Small intestine (tissue), 7 donors: ENCODE measurements at regions not wholly inside any gene's neighbourhood (a gene's known extent, or its start where the extent isn't known, plus 50 kb on each side); places are given as distances from the start of the nearest gene placed in this dataset.
"Not testable (repeated sequence)": the region's sequence is repeated elsewhere in the genome, so short reads cannot be mapped to it uniquely, and the experiment has no call there.

Source experiments
- DNase-seq, 2 donors: peaks; one replicate each; pipeline versions ENCODE4 v3.0.0 to v3.0.0-alpha.2; 2013
- FAIRE-seq: peaks from 2 replicates; lab custom pipeline; 2012; peaks lifted over from hg19 to GRCh38; lab: Jason Lieb, UNC
- H3K27ac ChIP-seq, 3 donors: one replicate each; pipeline ENCODE4 v1.5.1; 2013; ENCODE audit warnings: low read length in 2 of 3, mild to moderate bottlenecking in 2 of 3, control low read depth in 1 of 3, inconsistent platforms in 1 of 3, low read depth in 1 of 3, moderate library complexity in 1 of 3
- H3K27me3 ChIP-seq, 3 donors: one replicate each; pipeline ENCODE4 v1.6.1; 2013; ENCODE audit warnings: low read length in 3 of 3, inconsistent platforms in 1 of 3; ENCODE audit not compliant: control insufficient read depth in 3 of 3, insufficient read depth in 3 of 3
- H3K36me3 ChIP-seq, 3 donors: one replicate each; pipeline ENCODE4 v1.6.1; 2013; ENCODE audit warnings: low read length in 3 of 3, inconsistent platforms in 1 of 3, low read depth in 1 of 3, mild to moderate bottlenecking in 1 of 3, moderate library complexity in 1 of 3; ENCODE audit not compliant: control insufficient read depth in 3 of 3, insufficient read depth in 2 of 3
- H3K4me1 ChIP-seq, 3 donors: one replicate each; pipeline ENCODE4 v1.6.1; 2013; ENCODE audit warnings: low read length in 2 of 3, inconsistent platforms in 1 of 3, low read depth in 1 of 3, mild to moderate bottlenecking in 1 of 3, moderate library complexity in 1 of 3; ENCODE audit not compliant: control insufficient read depth in 3 of 3, insufficient read depth in 2 of 3
- H3K4me3 ChIP-seq, 3 donors: one replicate each; pipeline ENCODE4 v1.5.1; 2013; ENCODE audit warnings: low read length in 3 of 3, control low read depth in 1 of 3, inconsistent platforms in 1 of 3, low read depth in 1 of 3, mild to moderate bottlenecking in 1 of 3, moderate library complexity in 1 of 3
- H3K9me3 ChIP-seq, 2 donors: one replicate each; pipeline ENCODE4 v1.6.1; 2013; ENCODE audit warnings: low read depth in 1 of 2, low read length in 1 of 2; ENCODE audit not compliant: control insufficient read depth in 2 of 2, insufficient read depth in 1 of 2
- WGBS, 3 donors: extraction: QIAGEN DNeasy Blood & Tissue Kit; methylation state at CpG; one replicate each; pipeline ENCODE4 v1.1.7; 2013; 5-methylcytosine and 5-hydroxymethylcytosine counted together
- donor health status: healthy with polysubstance abuse.
- donor health status: control.
- donor health status: control.
- donor health status: Bipolar disorder and iron deficiency.
- donor health status: healthy.

DNA sequence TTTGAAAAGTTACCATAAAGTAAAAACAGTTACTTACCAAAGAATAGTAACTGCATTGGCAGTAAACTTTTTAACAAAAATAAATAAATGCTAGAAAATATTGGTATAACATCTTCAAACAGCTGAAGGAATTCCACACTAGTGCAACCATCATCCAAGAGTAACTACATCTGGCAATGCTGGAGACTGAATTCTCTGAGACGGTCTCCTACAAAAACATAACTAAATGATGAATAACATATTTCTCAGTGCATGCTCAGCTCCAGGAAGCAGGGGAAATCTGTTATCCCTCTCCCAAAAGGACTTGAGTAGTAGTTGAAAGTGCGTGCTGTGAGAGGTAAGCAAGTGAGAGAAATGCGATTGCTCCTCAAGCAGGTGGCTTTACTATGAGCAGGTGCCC lies 526.8 kb upstream of the CCDC54 start:
- Histone ChIP-seq H3K4me1 (no peaks in the 10 kb centered on the region), H3K27ac (no peak overlapping the region), H3K4me3 (no peak overlapping the region), H3K36me3 (no peaks in the 10 kb centered on the region), H3K27me3 (no peaks in the 10 kb centered on the region), H3K9me3 (no peaks in the 10 kb centered on the region)
- DNase-seq (no peak), FAIRE-seq (no peak)
- 70 to 83% (median 79%) methylated on average over 3 of the region's 3 CpGs for WGBS, 3 donors

GRCh38 chr3:106858321-106858720 lies 518.9 kb upstream of the CCDC54 start:
- not testable (repeated sequence) for H3K9me3 ChIP-seq, H3K4me1 ChIP-seq
- 45 to 51% (median 48%) methylated on average over 3 of the region's 3 CpGs for WGBS, 3 donors

DNA sequence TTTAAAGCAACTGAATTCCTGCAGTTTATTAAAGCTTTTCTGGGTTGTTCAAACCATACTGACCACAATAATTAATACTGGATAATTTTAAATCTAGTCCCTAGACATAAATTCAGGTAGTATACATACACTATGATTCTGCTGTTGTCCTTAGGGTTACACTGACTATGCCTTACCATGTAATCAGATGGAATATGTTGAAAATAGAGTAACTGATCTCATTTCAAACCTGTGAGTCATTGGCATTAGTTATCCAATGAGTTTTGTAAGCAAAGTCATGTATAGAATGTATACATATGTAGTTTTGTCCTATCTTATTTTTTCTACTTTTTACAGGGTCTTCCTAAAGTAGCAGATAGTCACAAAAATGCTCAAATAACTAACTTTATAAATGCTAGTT lies 517.1 kb upstream of the CCDC54 start:
- DNase-seq (no peak), FAIRE-seq (no peak)
- H3K27ac ChIP-seq = no peak overlapping the region
- H3K36me3 ChIP-seq = no peaks in the 10 kb centered on the region
- H3K4me1 ChIP-seq = no peaks in the 10 kb centered on the region
- H3K9me3 ChIP-seq = no peaks in the 10 kb centered on the region
- no peak overlapping the region for H3K4me3 ChIP-seq
- H3K27me3 ChIP-seq = no peaks in the 10 kb centered on the region

More at GRCh38 chr3:106858321-106858720, 518.9 kb upstream of the CCDC54 start:
- DNase-seq, H3K27me3 ChIP-seq, H3K36me3 ChIP-seq, H3K4me3 ChIP-seq, H3K27ac ChIP-seq, FAIRE-seq: not testable (repeated sequence)

- Histone ChIP-seq H3K36me3 (no peaks in the 10 kb centered on the region), H3K27me3 (no peaks in the 10 kb centered on the region), H3K4me3 (no peak overlapping the region), H3K9me3 (no peaks in the 10 kb centered on the region), H3K4me1 (no peaks in the 10 kb centered on the region), H3K27ac (no peak overlapping the region)
- DNase-seq (no peak), FAIRE-seq (no peak)
- 46 to 55% (median 48%) methylated on average over 3 of the region's 3 CpGs for WGBS, 3 donors
These were observed 515.2 kb upstream of the CCDC54 start for GRCh38 chr3:106862067-106862466.

- Histone ChIP-seq H3K4me3 (no peak overlapping the region), H3K27ac (no peak overlapping the region)
These were observed 499.6 kb upstream of the CCDC54 start for GRCh38 chr3:106877627-106878026.

DNA sequence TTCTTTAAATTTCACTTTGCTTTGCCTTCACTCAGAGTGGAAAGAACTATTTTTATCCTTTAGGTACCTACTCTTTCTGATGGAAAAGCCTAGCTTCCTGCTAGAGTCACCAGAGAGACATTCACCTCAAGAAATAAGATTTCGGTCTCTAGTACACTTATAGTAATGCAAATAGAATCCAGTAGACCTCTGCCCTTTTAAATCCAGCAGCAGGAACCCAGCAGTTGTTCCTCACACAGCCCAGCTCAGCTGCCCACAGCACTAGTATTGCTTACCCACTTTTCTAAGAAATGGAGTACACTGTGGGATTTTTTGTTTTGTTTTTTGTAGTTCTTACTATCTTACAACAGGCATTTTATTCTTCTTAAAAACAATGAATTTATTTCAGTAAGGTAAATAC lies 497.0 kb upstream of the CCDC54 start:
- H3K4me3 ChIP-seq = no peak overlapping the region
- no peak for FAIRE-seq
- H3K27ac ChIP-seq = no peak overlapping the region
- no peaks in the 10 kb centered on the region for H3K36me3 ChIP-seq
- DNase-seq = no peak
- H3K27me3 ChIP-seq = no peaks in the 10 kb centered on the region
- H3K4me1 ChIP-seq = no peaks in the 10 kb centered on the region
- peaks cover 0 to 3% of the 10 kb centered on the region in 2 donors for H3K9me3 ChIP-seq
- 61 to 76% (median 70%) methylated on average over 1 of the region's 1 CpG for WGBS, 3 donors

More at GRCh38 chr3:106877627-106878026, 499.6 kb upstream of the CCDC54 start:
- no peaks in the 10 kb centered on the region for H3K9me3 ChIP-seq
- no peaks in the 10 kb centered on the region for H3K4me1 ChIP-seq
- no peak for DNase-seq
- no peak for FAIRE-seq
- no peaks in the 10 kb centered on the region for H3K36me3 ChIP-seq
- no peaks in the 10 kb centered on the region for H3K27me3 ChIP-seq
- WGBS, 3 donors = 68 to 79% (median 74%) methylated on average over 1 of the region's 1 CpG

DNA sequence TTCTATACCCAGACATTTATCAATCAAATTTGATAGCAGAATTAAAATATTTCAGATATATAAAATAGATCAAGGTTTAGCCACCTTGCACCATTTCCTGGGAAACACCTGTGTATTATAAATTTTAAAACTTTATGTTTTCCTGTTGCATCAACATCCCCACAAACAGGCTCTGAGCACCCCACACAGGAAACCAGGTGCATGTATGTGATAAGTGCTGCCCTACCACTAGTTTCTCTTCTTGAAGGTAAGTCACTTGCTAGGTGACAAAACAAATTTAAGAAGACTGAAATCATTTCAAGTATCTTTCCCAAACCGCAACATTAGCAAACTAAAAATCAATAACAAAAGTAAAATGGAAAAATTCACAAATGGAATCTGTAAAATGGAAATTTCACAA lies 496.1 kb upstream of the CCDC54 start:
- FAIRE-seq = no peak
- WGBS, 3 donors = 89 to 92% (median 92%) methylated on average over 1 of the region's 1 CpG
- H3K9me3 ChIP-seq = peaks cover 0 to 3% of the 10 kb centered on the region in 2 donors

DNA sequence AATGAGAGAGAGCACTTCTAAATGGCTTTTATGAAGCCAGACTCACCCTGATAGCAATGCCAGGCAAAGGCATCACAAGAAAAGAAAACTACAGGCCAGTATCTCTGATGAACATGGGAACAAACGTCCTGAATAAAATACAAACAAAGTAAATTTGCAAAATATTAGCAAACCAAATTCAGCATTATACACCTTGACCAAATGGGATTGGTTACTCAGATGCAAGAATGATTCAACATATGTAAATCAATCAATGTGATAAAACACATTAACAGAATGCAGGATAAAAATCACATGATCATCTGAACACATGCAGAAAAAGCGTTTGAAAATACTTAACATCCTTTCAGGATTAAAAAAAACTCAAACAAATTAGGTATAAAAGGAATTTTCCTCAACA lies 494.9 kb upstream of the CCDC54 start:
- H3K27me3 ChIP-seq = no peaks in the 10 kb centered on the region
- peaks cover 0 to 3% of the 10 kb centered on the region in 2 donors for H3K9me3 ChIP-seq
- H3K4me3 ChIP-seq = no peak overlapping the region
- DNase-seq (no peak), FAIRE-seq (no peak)
- H3K36me3 ChIP-seq = no peaks in the 10 kb centered on the region
- WGBS, 3 donors = 64 to 78% (median 70%) methylated on average over 2 of the region's 2 CpGs
- H3K4me1 ChIP-seq = no peaks in the 10 kb centered on the region
- no peak overlapping the region for H3K27ac ChIP-seq

More for the DNA sequence above, 496.1 kb upstream of the CCDC54 start:
- no peaks in the 10 kb centered on the region for H3K27me3 ChIP-seq
- no peak overlapping the region for H3K4me3 ChIP-seq
- no peak overlapping the region for H3K27ac ChIP-seq
- H3K4me1 ChIP-seq = no peaks in the 10 kb centered on the region
- no peak for DNase-seq
- no peaks in the 10 kb centered on the region for H3K36me3 ChIP-seq

GRCh38 chr3:106906074-106906473 lies 471.2 kb upstream of the CCDC54 start:
- Histone ChIP-seq H3K27ac (no peak overlapping the region), H3K36me3 (no peaks in the 10 kb centered on the region), H3K27me3 (no peaks in the 10 kb centered on the region), H3K4me1 (no peaks in the 10 kb centered on the region), H3K9me3 (peaks cover 0 to 10% of the 10 kb centered on the region in 2 donors), H3K4me3 (no peak overlapping the region)
- DNase-seq (no peak), FAIRE-seq (no peak)
- 51 to 63% (median 52%) methylated on average over 4 of the region's 4 CpGs for WGBS, 3 donors
